ENCODE measurements at regions not wholly inside any gene's neighbourhood (a gene's known extent, or its start where the extent isn't known, plus 50 kb on each side); places are given as distances from the start of the nearest gene placed in this dataset.

GRCh38 chr14:44211718-44212117, 295.4 kb downstream of the FSCB start:
- no peak for TF ChIP-seq CTCF (IDR thresholded peaks at IDR 0.05)
- no peaks in the 10 kb centered on the region for H3K36me3 ChIP-seq
- no peak overlapping the region for H3K4me3 ChIP-seq
- no peaks in the 10 kb centered on the region for H3K27me3 ChIP-seq
- H3K4me1 ChIP-seq, result no peaks in the 10 kb centered on the region
- intact Hi-C loops (cut with DNase I), result no loop called here
- ATAC-seq, result no peak
- WGBS, 2 donors, result 78 to 87% methylated on average over 2 of the region's 2 CpGs
- DNase-seq, result no peak
- H3K9me3 ChIP-seq, result no peaks in the 10 kb centered on the region
- FAIRE-seq, result no peak
- H3K27ac ChIP-seq, result no peak overlapping the region

GRCh38 chr14:44204061-44204835, 302.8 kb downstream of the FSCB start:
- no peak for FAIRE-seq
- no peaks in the 10 kb centered on the region for H3K36me3 ChIP-seq
- H3K9me3 ChIP-seq, result no peaks in the 10 kb centered on the region
- H3K27me3 ChIP-seq, result no peaks in the 10 kb centered on the region
- H3K4me1 ChIP-seq, result no peaks in the 10 kb centered on the region
- H3K4me3 ChIP-seq, result no peak overlapping the region
- ATAC-seq, result no peak
- H3K27ac ChIP-seq, result no peak overlapping the region
- intact Hi-C loops (cut with DNase I), result no loop called here
- no peak for TF ChIP-seq CTCF (IDR thresholded peaks at IDR 0.05)
- WGBS, 2 donors, result 21 to 25% methylated on average over 3 of the region's 3 CpGs
- DNase-seq, result no peak

GRCh38 chr14:44180975-44181374, 326.1 kb downstream of the FSCB start:
- ATAC-seq (no peak), DNase-seq (no peak), FAIRE-seq (no peak)
- WGBS, 2 donors, result 50 to 52% methylated on average over 1 of the region's 1 CpG
- Histone ChIP-seq H3K27ac (no peak overlapping the region), H3K9me3 (no peaks in the 10 kb centered on the region), H3K4me1 (no peaks in the 10 kb centered on the region), H3K4me3 (no peak overlapping the region), H3K27me3 (no peaks in the 10 kb centered on the region), H3K36me3 (no peaks in the 10 kb centered on the region)
- no peak for TF ChIP-seq CTCF (IDR thresholded peaks at IDR 0.05)
- intact Hi-C loops (cut with DNase I), result no loop called here

- WGBS, 2 donors, result 48 to 52% methylated on average over 4 of the region's 4 CpGs
- DNase-seq (no peak), FAIRE-seq (peak; percentile 51), ATAC-seq (no peak)
- H3K4me1 ChIP-seq, result no peaks in the 10 kb centered on the region
- no peaks in the 10 kb centered on the region for H3K9me3 ChIP-seq
- no peak for TF ChIP-seq CTCF (IDR thresholded peaks at IDR 0.05)
- intact Hi-C loops (cut with DNase I), result no loop called here
- no peak overlapping the region for H3K27ac ChIP-seq
- no peak overlapping the region for H3K4me3 ChIP-seq
- H3K36me3 ChIP-seq, result no peaks in the 10 kb centered on the region
- no peaks in the 10 kb centered on the region for H3K27me3 ChIP-seq
These were observed 336.5 kb downstream of the FSCB start for GRCh38 chr14:44170556-44170955.

GRCh38 chr14:44170101-44170500, 337.0 kb downstream of the FSCB start:
- 51 to 64% methylated on average over 6 of the region's 6 CpGs for WGBS, 2 donors
- no peaks in the 10 kb centered on the region for H3K9me3 ChIP-seq
- ATAC-seq, result no peak
- intact Hi-C loops (cut with DNase I), result no loop called here
- no peaks in the 10 kb centered on the region for H3K27me3 ChIP-seq
- H3K4me1 ChIP-seq, result no peaks in the 10 kb centered on the region
- FAIRE-seq, result no peak
- no peak for DNase-seq
- no peaks in the 10 kb centered on the region for H3K36me3 ChIP-seq
- no peak overlapping the region for H3K27ac ChIP-seq
- H3K4me3 ChIP-seq, result no peak overlapping the region
- no peak for TF ChIP-seq CTCF (IDR thresholded peaks at IDR 0.05)

Measured in pancreas (tissue), 10 donors.